Spleen (tissue), 7 donors: ENCODE measurements at regions not wholly inside any gene's neighbourhood (a gene's known extent, or its start where the extent isn't known, plus 50 kb on each side); places are given as distances from the start of the nearest gene placed in this dataset.

ENCODE experiments used
- CTCF ChIP-seq, 11 experiments: fragments of 200-600 bp in 7 of 11; fragments of 450-650 bp in 4 of 11; sonication (generic) in 4 of 11; IDR thresholded peaks in 8 of 11; conservative IDR thresholded peaks in 3 of 11; 1 replicate in 7 of 11; 2 replicates in 4 of 11; pipeline versions ENCODE4 v1.4.0 to v1.8.0; 2016 to 2021; ENCODE audit warnings: antibody characterized with exemption in 11 of 11, inconsistent platforms in 4 of 11, mild to moderate bottlenecking in 1 of 11
- POLR2A ChIP-seq, 3 donors: fragments of 450-650 bp; IDR thresholded peaks; one replicate each; pipeline ENCODE4 v1.5.1; 2017; ENCODE audit warnings: antibody characterized with exemption in 3 of 3, mild to moderate bottlenecking in 1 of 3
- POLR2AphosphoS5 ChIP-seq, 3 donors: sonication (generic); formaldehyde crosslinking; IDR thresholded peaks; one replicate each; pipeline ENCODE4 v1.5.1; 2017; ENCODE audit warnings: antibody characterized with exemption in 3 of 3
- donor health status: DM: no; HTN: no; CAD: no; lungs with moderate emphysema.
- donor health status: DM: no; HTN: no; CAD: no.
- donor health status: DM: no; HTN: no; CAD: no.

- TF ChIP-seq CTCF (IDR thresholded peaks at IDR 0.05 in 8 of 11, conservative IDR thresholded peaks at IDR 0.05 in 3 of 11) (no peak), POLR2A (IDR thresholded peaks at IDR 0.05) (no peak), POLR2AphosphoS5 (IDR thresholded peaks at IDR 0.05) (no peak)
Observed at GRCh38 chr9:12457237-12457636, 235.9 kb upstream of the TYRP1 start.
